Breast epithelium (tissue), 3 donors: ENCODE measurements at regions not wholly inside any gene's neighbourhood (a gene's known extent, or its start where the extent isn't known, plus 50 kb on each side); places are given as distances from the start of the nearest gene placed in this dataset.

Experiments used
- CTCF ChIP-seq, 3 donors: fragments of 450-650 bp; IDR thresholded peaks; one replicate each; pipeline ENCODE4 v1.5.1; 2016 to 2017; ENCODE audit warnings: antibody characterized with exemption in 3 of 3, mild to moderate bottlenecking in 3 of 3, moderate library complexity in 3 of 3
- POLR2A ChIP-seq: fragments of 450-650 bp; IDR thresholded peaks from one replicate; pipeline ENCODE4 v1.6.1; 2016; ENCODE audit warnings: antibody characterized with exemption, mild to moderate bottlenecking, moderate library complexity
- POLR2AphosphoS5 ChIP-seq, 3 donors: sonication (generic); formaldehyde crosslinking; IDR thresholded peaks; one replicate each; pipeline ENCODE4 v1.6.1; 2017; ENCODE audit warnings: antibody characterized with exemption in 3 of 3

GRCh38 chr16:64459402-64459801 lies 662.5 kb downstream of the CDH11 start:
- TF ChIP-seq CTCF (IDR thresholded peaks at IDR 0.05) (no peak), POLR2A (no peak), POLR2AphosphoS5 (IDR thresholded peaks at IDR 0.05) (no peak)
